ENCODE measurements at regions not wholly inside any gene's neighbourhood (a gene's known extent, or its start where the extent isn't known, plus 50 kb on each side); places are given as distances from the start of the nearest gene placed in this dataset.

- FAIRE-seq (no peak), DNase-seq (ENCODE audit: extremely low read depth in 1 of 4, low spot score in 3 of 4) (no peak), ATAC-seq (no peak)
- 3% methylated on average over 3 of the region's 3 CpGs for WGBS (ENCODE audit: insufficient coverage, low coverage, missing lambda C conversion rate)
- Histone ChIP-seq H2AFZ (ENCODE audit: low read depth, low read length) (no peak overlapping the region), H4K20me1 (replicated peaks; ENCODE audit: control insufficient read depth, insufficient read depth, low read length) (no peaks in the 10 kb centered on the region), H3K9ac (ENCODE audit: insufficient read depth in 1 of 2, low read depth in 2 of 2, low read length in 2 of 2) (no peak overlapping the region), H3K4me1 (replicated peaks in 1 of 2; ENCODE audit: control insufficient read depth in 2 of 2, insufficient read depth in 2 of 2, low read length in 2 of 2) (no peaks in the 10 kb centered on the region), H3K36me3 (ENCODE audit: control insufficient read depth, insufficient read depth, low read length) (no peaks in the 10 kb centered on the region), H3K27me3 (ENCODE audit: control insufficient read depth in 2 of 2, insufficient read depth in 2 of 2, low read length in 2 of 2) (peaks cover 0 to 4% of the 10 kb centered on the region in 2 experiments; a peak in 1 of 5 replicates), H3K4me3 (no peak overlapping the region), H3K4me2 (ENCODE audit: insufficient read depth, low read length) (no peak overlapping the region), H3K79me2 (ENCODE audit: control insufficient read depth, insufficient read depth, low read length) (no peaks in the 10 kb centered on the region), H3K9me3 (replicated peaks; ENCODE audit: control insufficient read depth, insufficient read depth, low read depth, low read length) (no peaks in the 10 kb centered on the region), H3K27ac (ENCODE audit: extremely low read depth, low read depth, low read length) (no peak overlapping the region), H3K9me1 (ENCODE audit: control insufficient read depth, insufficient read depth, low read length) (no peaks in the 10 kb centered on the region)
- ChIA-PET POLR2A (interaction anchor here (1.1 kb wide), 1 partner anchor 9 kb away, joined by 4 read pairs; no protein-coding TSS in a partner anchor), CTCF (ENCODE audit: low intra/inter-chr PET ratio) (no interaction called here)
- intact Hi-C loops (cut with micrococcal nuclease) (no loop called here), in situ Hi-C loops (cut with MboI) (no loop called here)
- BruUV-seq (replicated peaks): no TSS peak
- TF ChIP-seq ZKSCAN8 (CRISPR knock-in tag; IDR thresholded peaks at IDR 0.05) (peak; percentile 83; the same call in 1 of the 2 replicates), ZBTB40 (IDR thresholded peaks at IDR 0.05) (peak; percentile 78), ZBTB40 (CRISPR knock-in tag; IDR thresholded peaks at IDR 0.05) (no peak), RBM17 (IDR thresholded peaks at IDR 0.05; ENCODE audit: borderline replicate concordance, low read depth, low read length) (no peak)
Measured at GRCh38 chr15:96551722-96552121, 221.2 kb downstream of the NR2F2 start.

Data from K562 (cell line).